IMR-90 (cell line): ENCODE measurements at regions not wholly inside any gene's neighbourhood (a gene's known extent, or its start where the extent isn't known, plus 50 kb on each side); places are given as distances from the start of the nearest gene placed in this dataset.

Source experiments
- ATAC-seq: fragments of 200-7000 bp; cut with Tn5 transposase; 2 replicates; pipeline ENCODE4 v1.9.1; 2020; ENCODE audit warnings: low read depth, mild to moderate bottlenecking, moderate library complexity
- BruUV-seq: library from RNA; stranded (reverse); fragments of 400-500 nt; replicated peaks from 2 replicates; lab custom pipeline; 2021; lab: Mats Ljungman, UMichigan
- CTCF ChIA-PET: fragments of 300-600 bp; formaldehyde crosslinking; extraction: SDS; loops from one replicate; lab custom pipeline; 2021; ENCODE audit warnings: antibody characterized with exemption; lab: Yijun Ruan, JAX
- POLR2A ChIA-PET: fragments of 300-600 bp; sonication (Branson Sonifier 250); formaldehyde crosslinking; loops from one replicate; lab custom pipeline; 2022; ENCODE audit warnings: antibody characterized with exemption; ENCODE audit not compliant: unreplicated experiment; lab: Charles Lee
- DNase-seq: peaks from one replicate; pipeline ENCODE4 v3.0.0; 2013
- H2AFZ ChIP-seq: replicated peaks from 2 replicates; pipeline ENCODE3; 2013; ENCODE audit warnings: low read length, mild to moderate bottlenecking; ENCODE audit not compliant: poor library complexity
- H2AK5ac ChIP-seq: 2 replicates; pipeline ENCODE4 v1.6.1; 2013; ENCODE audit warnings: low read depth, low read length, inconsistent platforms
- H2AK9ac ChIP-seq: replicated peaks from 2 replicates; pipeline ENCODE3; 2013; ENCODE audit warnings: mild to moderate bottlenecking, low read depth, low read length, moderate library complexity; ENCODE audit not compliant: poor library complexity
- H2BK120ac ChIP-seq: 2 replicates; pipeline ENCODE4 v1.6.1; 2013; ENCODE audit warnings: low read depth, low read length, inconsistent platforms
- H2BK15ac ChIP-seq: 3 replicates; pipeline ENCODE4 v1.6.1; 2013; ENCODE audit warnings: low read depth, low read length, inconsistent platforms
- H2BK20ac ChIP-seq: 2 replicates; pipeline ENCODE4 v1.6.1; 2013; ENCODE audit warnings: low read depth, mild to moderate bottlenecking, inconsistent platforms, low read length, moderate library complexity
- H2BK5ac ChIP-seq: 2 replicates; pipeline ENCODE4 v1.6.1; 2013; ENCODE audit warnings: mild to moderate bottlenecking, low read depth, low read length, inconsistent platforms; ENCODE audit not compliant: poor library complexity, severe bottlenecking
- H3K14ac ChIP-seq: replicated peaks from 2 replicates; pipeline ENCODE4 v1.6.1; 2013; ENCODE audit warnings: low read depth, low read length, inconsistent platforms
- H3K18ac ChIP-seq: 2 replicates; pipeline ENCODE4 v1.6.1; 2013; ENCODE audit warnings: low read depth, low read length, control low read depth
- H3K23ac ChIP-seq: 2 replicates; pipeline ENCODE4 v1.6.1; 2013; ENCODE audit warnings: low read depth, low read length, inconsistent platforms
- H3K27ac ChIP-seq: 2 replicates; pipeline ENCODE4 v1.5.1; 2013; ENCODE audit warnings: mild to moderate bottlenecking, control low read depth, low read length; ENCODE audit not compliant: insufficient read depth
- H3K27me3 ChIP-seq: 2 replicates; pipeline ENCODE4 v1.6.1; 2013; ENCODE audit warnings: low read length; ENCODE audit not compliant: control insufficient read depth, insufficient read depth
- H3K36me3 ChIP-seq: 2 replicates; pipeline ENCODE4 v1.6.1; 2013; ENCODE audit warnings: low read length, mixed read lengths; ENCODE audit not compliant: control insufficient read depth, insufficient read depth
- H3K4ac ChIP-seq: 2 replicates; pipeline ENCODE4 v1.6.1; 2013; ENCODE audit warnings: low read depth, low read length, inconsistent platforms
- H3K4me1 ChIP-seq: 2 replicates; pipeline ENCODE4 v1.6.1; 2013; ENCODE audit warnings: low read length, mixed read lengths; ENCODE audit not compliant: control insufficient read depth, insufficient read depth
- H3K4me2 ChIP-seq: 2 replicates; pipeline ENCODE4 v1.6.1; 2013; ENCODE audit warnings: low read depth, mild to moderate bottlenecking, control low read depth, low read length, moderate library complexity
- H3K4me3 ChIP-seq: 2 replicates; pipeline ENCODE4 v1.5.1; 2013; ENCODE audit warnings: low read depth, mild to moderate bottlenecking, control low read depth, low read length, moderate library complexity; ENCODE audit not compliant: insufficient read depth
- H3K56ac ChIP-seq: 2 replicates; pipeline ENCODE4 v1.6.1; 2013; ENCODE audit warnings: low read length, inconsistent platforms; ENCODE audit not compliant: insufficient read depth; ENCODE audit errors: extremely low read depth
- H3K79me1 ChIP-seq, 2 experiments: 2 replicates each; pipeline ENCODE4 v1.6.1; 2013; ENCODE audit warnings: low read length in 2 of 2, inconsistent platforms in 1 of 2, low read depth in 1 of 2
- H3K9ac ChIP-seq: 2 replicates; pipeline ENCODE4 v1.6.1; 2013; ENCODE audit warnings: low read depth, low read length, control low read depth
- H3K9me1 ChIP-seq: 2 replicates; pipeline ENCODE4 v1.6.1; 2013; ENCODE audit warnings: low read length, inconsistent platforms; ENCODE audit not compliant: insufficient read depth
- H3K9me3 ChIP-seq: 2 replicates; pipeline ENCODE4 v1.6.1; 2013; ENCODE audit warnings: low read length; ENCODE audit not compliant: control insufficient read depth, insufficient read depth
- H4K20me1 ChIP-seq: 2 replicates; pipeline ENCODE4 v1.6.1; 2013; ENCODE audit warnings: low read length, inconsistent platforms; ENCODE audit not compliant: insufficient read depth
- H4K5ac ChIP-seq: 2 replicates; pipeline ENCODE4 v1.6.1; 2013; ENCODE audit warnings: mild to moderate bottlenecking, low read depth, low read length, control low read depth
- H4K8ac ChIP-seq, 2 experiments: 2 replicates each; pipeline ENCODE4 v1.6.1; 2013; ENCODE audit warnings: low read depth in 2 of 2, low read length in 2 of 2, control low read depth in 1 of 2, inconsistent platforms in 1 of 2
- H4K91ac ChIP-seq: 2 replicates; pipeline ENCODE4 v1.6.1; 2013; ENCODE audit warnings: low read depth, low read length, inconsistent platforms; ENCODE audit not compliant: insufficient read depth
- FOS ChIP-seq: fragments of 150-350 bp; IDR thresholded peaks from 2 replicates; pipeline ENCODE4 v1.6.1; 2016; ENCODE audit warnings: low read depth, low read length
- MAZ ChIP-seq: IDR thresholded peaks from 2 replicates; pipeline ENCODE4 v1.6.1; 2012; ENCODE audit warnings: low read depth, mild to moderate bottlenecking, low read length, improper control_type of control experiment, moderate library complexity, borderline replicate concordance
- dilution Hi-C: fragments of 300-500 bp; cut with HindIII; formaldehyde crosslinking; loops from one replicate; pipeline ENCODE4 v1.14.3; 2018; ENCODE audit warnings: low sequenced_read_pairs; ENCODE audit not compliant: unreplicated experiment
- in situ Hi-C: fragments of 300-500 bp; cut with MboI; formaldehyde crosslinking; loops from 3 replicates; pipeline ENCODE4 v1.14.3; 2019; ENCODE audit warnings: low sequenced_read_pairs, inconsistent platforms, mixed read lengths
- intact Hi-C: fragments of 100-400 bp; cut with micrococcal nuclease; formaldehyde crosslinking; loops from 2 replicates; pipeline ENCODE4 v1.10.0; 2022

GRCh38 chr18:38646296-38646695 lies 1080.7 kb upstream of the CELF4 start:
- TF ChIP-seq MAZ = no peak
- TF ChIP-seq FOS = no peak
- Histone ChIP-seq H3K4me2 (no peak overlapping the region), H3K79me1 (no peaks in the 10 kb centered on the region), H3K4ac (no peak overlapping the region), H3K23ac (no peak overlapping the region), H3K4me1 (no peaks in the 10 kb centered on the region), H2BK20ac (no peak overlapping the region), H3K27ac (no peak overlapping the region), H2AFZ (no peak overlapping the region), H3K4me3 (no peak overlapping the region), H2AK9ac (no peak overlapping the region), H3K18ac (no peak overlapping the region), H4K8ac (no peak overlapping the region), H2BK120ac (no peak overlapping the region), H2AK5ac (no peak overlapping the region), H3K27me3 (no peaks in the 10 kb centered on the region), H3K56ac (no peak overlapping the region), H4K91ac (no peak overlapping the region), H3K9me1 (no peaks in the 10 kb centered on the region), H3K9me3 (peaks cover 5% of the 10 kb centered on the region; the same call in 1 of the 2 replicates), H3K36me3 (no peaks in the 10 kb centered on the region), H4K20me1 (no peaks in the 10 kb centered on the region), H3K9ac (no peak overlapping the region), H3K14ac (no peak overlapping the region), H2BK5ac (no peak overlapping the region), H4K5ac (no peak overlapping the region), H2BK15ac (no peak overlapping the region)
- ChIA-PET CTCF (interaction anchor here (0.7 kb wide), 1 partner anchor 117 kb away, joined by 3 read pairs; no protein-coding TSS in a partner anchor), POLR2A (no interaction called here)
- in situ Hi-C loops = no loop called here
- intact Hi-C loops = no loop called here
- BruUV-seq = no TSS peak
- dilution Hi-C loops = no loop called here
- DNase-seq = no peak
- no peak for ATAC-seq
